Brain microvascular endothelial cell (primary cell): ENCODE measurements at regions not wholly inside any gene's neighbourhood (a gene's known extent, or its start where the extent isn't known, plus 50 kb on each side); places are given as distances from the start of the nearest gene placed in this dataset.
"Not testable (repeated sequence)": the region's sequence is repeated elsewhere in the genome, so short reads cannot be mapped to it uniquely, and the experiment has no call there.

ENCODE experiments used
- DNase-seq: peaks from one replicate; pipeline ENCODE4 v3.0.0-alpha.2; 2020
- H3K27ac ChIP-seq: fragments of 250-450 bp; sonication (Bioruptor Pico); 2 replicates; pipeline ENCODE4 v1.5.1; 2020; ENCODE audit warnings: mild to moderate bottlenecking, moderate library complexity
- H3K27me3 ChIP-seq: fragments of 250-450 bp; sonication (Bioruptor Pico); replicated peaks from 2 replicates; pipeline ENCODE4 v1.5.1; 2020; ENCODE audit warnings: mild to moderate bottlenecking
- H3K36me3 ChIP-seq: fragments of 250-450 bp; sonication (Bioruptor Pico); replicated peaks from 2 replicates; pipeline ENCODE4 v1.5.1; 2020; ENCODE audit warnings: mild to moderate bottlenecking
- H3K4me3 ChIP-seq: 2 replicates; pipeline ENCODE4 v1.5.1; 2011; ENCODE audit warnings: low read depth, mild to moderate bottlenecking, control low read depth, low read length, moderate library complexity
- in situ Hi-C: cut with HindIII; loops from 2 replicates; pipeline ENCODE4 v1.10.0; 2017; ENCODE audit warnings: low sequenced_read_pairs, low pct_ligation_motif_present
- TF ChIP-seq, protein P1 (sequence below): IDR thresholded peaks from 2 replicates; pipeline ENCODE4 v1.5.1; 2011; ENCODE audit warnings: low read depth, mild to moderate bottlenecking, moderate library complexity, low read length, control low read depth, inconsistent platforms; ENCODE audit errors: missing control alignments

- in situ Hi-C loops, H3K27ac ChIP-seq, H3K36me3 ChIP-seq, H3K4me3 ChIP-seq, DNase-seq, H3K27me3 ChIP-seq: not testable (repeated sequence)
These were observed 330.1 kb upstream of the AR start for GRCh38 chrX:67213686-67214085.

DNA sequence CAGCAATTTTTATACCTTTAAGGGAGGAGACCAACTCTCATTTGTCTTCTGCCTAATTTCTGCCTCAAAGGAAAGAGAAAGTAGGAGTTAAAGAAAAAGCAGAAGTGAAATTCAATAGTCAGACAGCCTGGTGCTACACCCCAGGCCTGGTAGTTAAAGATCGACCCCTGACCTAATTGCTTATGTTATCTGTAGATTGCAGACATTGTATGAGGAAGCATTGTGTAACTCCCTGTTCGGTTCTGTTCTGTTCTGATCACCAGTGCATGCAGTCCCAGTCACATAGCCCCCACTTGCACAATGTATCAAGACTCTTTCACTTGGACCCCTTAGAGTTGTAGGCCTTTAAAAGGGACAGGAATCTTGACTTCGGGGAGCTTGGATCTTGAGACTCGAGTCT is 335.9 kb upstream of the AR start:
- Histone ChIP-seq H3K27me3 (no peaks in the 10 kb centered on the region), H3K4me3 (no peak overlapping the region), H3K36me3 (no peaks in the 10 kb centered on the region), H3K27ac (no peak overlapping the region)
- in situ Hi-C loops, result no loop called here
- TF ChIP-seq, protein P1, sequence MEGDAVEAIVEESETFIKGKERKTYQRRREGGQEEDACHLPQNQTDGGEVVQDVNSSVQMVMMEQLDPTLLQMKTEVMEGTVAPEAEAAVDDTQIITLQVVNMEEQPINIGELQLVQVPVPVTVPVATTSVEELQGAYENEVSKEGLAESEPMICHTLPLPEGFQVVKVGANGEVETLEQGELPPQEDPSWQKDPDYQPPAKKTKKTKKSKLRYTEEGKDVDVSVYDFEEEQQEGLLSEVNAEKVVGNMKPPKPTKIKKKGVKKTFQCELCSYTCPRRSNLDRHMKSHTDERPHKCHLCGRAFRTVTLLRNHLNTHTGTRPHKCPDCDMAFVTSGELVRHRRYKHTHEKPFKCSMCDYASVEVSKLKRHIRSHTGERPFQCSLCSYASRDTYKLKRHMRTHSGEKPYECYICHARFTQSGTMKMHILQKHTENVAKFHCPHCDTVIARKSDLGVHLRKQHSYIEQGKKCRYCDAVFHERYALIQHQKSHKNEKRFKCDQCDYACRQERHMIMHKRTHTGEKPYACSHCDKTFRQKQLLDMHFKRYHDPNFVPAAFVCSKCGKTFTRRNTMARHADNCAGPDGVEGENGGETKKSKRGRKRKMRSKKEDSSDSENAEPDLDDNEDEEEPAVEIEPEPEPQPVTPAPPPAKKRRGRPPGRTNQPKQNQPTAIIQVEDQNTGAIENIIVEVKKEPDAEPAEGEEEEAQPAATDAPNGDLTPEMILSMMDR, result no peak
- DNase-seq, result no peak

DNA sequence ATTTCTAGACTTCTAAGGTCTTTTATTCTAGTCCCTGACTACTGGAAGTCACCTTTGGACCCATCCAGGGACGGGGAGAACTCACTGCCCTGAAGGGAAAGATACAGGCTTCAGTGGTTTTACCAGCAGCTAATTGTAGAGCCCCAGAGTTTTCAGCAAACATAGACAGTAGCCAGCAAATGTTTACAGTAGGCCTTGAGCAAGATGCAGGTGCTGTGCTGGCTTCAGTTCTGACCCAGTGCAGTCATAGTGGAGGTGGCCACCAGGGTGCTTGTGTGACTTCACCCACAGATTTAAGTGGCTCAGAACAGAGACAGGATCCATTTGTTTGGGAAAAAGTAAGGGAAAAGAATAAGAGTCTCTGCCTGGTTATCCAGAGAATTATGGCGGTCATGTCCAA is 384.4 kb upstream of the AR start:
- no peaks in the 10 kb centered on the region for H3K36me3 ChIP-seq
- no peak for DNase-seq
- TF ChIP-seq, protein P1, result no peak
- no peak overlapping the region for H3K27ac ChIP-seq
- no peaks in the 10 kb centered on the region for H3K27me3 ChIP-seq
- H3K4me3 ChIP-seq, result no peak overlapping the region
- in situ Hi-C loops, result no loop called here

DNA sequence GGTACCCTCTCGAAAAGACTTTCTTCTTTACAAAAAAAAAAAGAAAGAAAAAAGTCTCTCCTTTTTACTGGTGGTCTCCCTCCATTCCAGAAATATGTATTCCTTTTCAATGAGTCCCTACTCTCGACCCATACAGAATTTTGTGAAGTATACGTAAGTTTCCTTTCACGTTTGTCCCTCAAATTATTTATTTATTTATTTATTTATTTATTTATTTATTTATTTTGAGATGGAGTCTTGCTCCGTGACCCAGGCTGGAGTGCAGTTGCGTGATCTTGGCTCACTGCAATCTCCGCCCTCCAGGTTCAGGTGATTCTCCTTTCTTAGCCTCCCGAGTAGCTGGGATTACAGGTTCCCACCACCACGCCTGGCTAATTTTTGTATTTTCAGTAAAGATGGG is 429.2 kb upstream of the AR start:
- in situ Hi-C loops, result no loop called here
- TF ChIP-seq, protein P1, result no peak
- no peaks in the 10 kb centered on the region for H3K36me3 ChIP-seq
- no peak overlapping the region for H3K27ac ChIP-seq
- no peaks in the 10 kb centered on the region for H3K27me3 ChIP-seq
- no peak for DNase-seq
- H3K4me3 ChIP-seq, result no peak overlapping the region

GRCh38 chrX:67105758-67106116 is 438.1 kb upstream of the AR start:
- Histone ChIP-seq H3K4me3 (no peak overlapping the region), H3K27ac (no peak overlapping the region), H3K27me3 (no peaks in the 10 kb centered on the region), H3K36me3 (no peaks in the 10 kb centered on the region)
- no peak for DNase-seq
- in situ Hi-C loops, result no loop called here
- TF ChIP-seq, protein P1, result no peak

GRCh38 chrX:67104982-67105757 is 438.7 kb upstream of the AR start:
- H3K4me3 ChIP-seq, result no peak overlapping the region
- H3K36me3 ChIP-seq, result no peaks in the 10 kb centered on the region
- H3K27me3 ChIP-seq, result no peaks in the 10 kb centered on the region
- TF ChIP-seq, protein P1, result no peak
- DNase-seq, result no peak
- in situ Hi-C loops, result no loop called here
- H3K27ac ChIP-seq, result no peak overlapping the region
